Embryonic facial prominence (tissue), 1 donor: ENCODE measurements at regions not wholly inside any gene's neighbourhood (a gene's known extent, or its start where the extent isn't known, plus 50 kb on each side); places are given as distances from the start of the nearest gene placed in this dataset.
A peak's percentile ranks its signal among the peaks of the same experiment; 100 is the strongest.
"Not testable (repeated sequence)": the region's sequence is repeated elsewhere in the genome, so short reads cannot be mapped to it uniquely, and the experiment has no call there.

Source experiments
- DNase-seq: peaks from one replicate; pipeline ENCODE4 v3.0.0-alpha.2; 2016; ENCODE audit errors: extremely low spot score

DNA sequence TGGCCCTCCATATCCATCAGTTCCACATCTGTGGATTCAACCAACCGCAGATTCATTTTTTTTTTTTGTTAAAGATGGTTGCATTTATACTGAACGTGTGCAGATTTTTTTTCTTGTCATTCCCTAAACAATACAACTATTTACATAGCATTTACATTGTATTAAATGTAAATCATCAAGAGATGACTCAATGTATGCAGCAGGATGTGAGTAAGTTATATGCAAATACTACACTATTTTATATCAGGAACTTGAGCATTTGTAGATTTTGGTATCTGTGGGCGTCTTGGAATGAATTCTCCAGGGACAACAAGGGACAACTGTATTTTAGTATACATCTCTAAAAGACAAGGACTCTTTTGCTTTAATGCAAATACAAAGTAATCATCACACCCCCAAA, 299.2 kb upstream of the ZNF608 start:
- no peak for DNase-seq

DNA sequence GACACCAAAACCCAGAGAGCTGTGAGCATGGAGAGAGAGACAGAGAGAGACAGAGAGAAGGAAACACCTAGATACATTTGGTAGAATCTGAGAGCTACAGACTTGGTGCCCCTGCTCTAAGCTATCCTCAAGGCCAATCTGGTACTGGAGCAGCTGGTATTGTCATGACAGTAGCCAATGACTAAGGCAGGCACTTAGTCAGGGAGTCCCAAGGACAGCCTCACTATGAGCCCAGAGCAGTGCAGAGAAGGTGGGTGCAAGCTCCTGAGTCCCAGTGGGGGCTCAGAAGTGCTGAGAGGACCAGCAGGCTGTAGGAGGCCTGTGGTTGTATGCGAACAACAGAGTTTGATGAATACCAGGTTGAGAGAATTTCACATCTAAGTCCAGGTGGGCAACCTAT, 300.4 kb upstream of the ZNF608 start:
- DNase-seq = no peak

DNA sequence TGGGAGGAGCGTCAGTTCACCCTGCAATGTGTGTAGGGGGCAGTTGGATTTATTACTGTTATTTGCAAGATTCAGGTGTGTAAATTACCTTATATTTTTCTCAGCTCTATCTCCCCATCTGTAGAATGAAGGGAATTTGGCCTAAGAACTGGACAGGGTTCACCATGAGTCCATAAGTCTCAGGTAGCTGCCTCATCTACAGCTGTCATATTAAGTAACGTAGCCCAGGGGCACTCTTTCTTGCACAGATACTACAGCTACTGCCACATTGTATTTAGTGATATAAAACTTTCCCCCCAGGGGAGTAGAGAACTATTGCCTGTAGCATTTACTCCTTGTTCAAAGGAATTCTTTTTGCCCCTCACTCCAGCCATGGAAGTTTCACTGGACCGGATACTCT, 301.4 kb upstream of the ZNF608 start:
- no peak for DNase-seq

DNA sequence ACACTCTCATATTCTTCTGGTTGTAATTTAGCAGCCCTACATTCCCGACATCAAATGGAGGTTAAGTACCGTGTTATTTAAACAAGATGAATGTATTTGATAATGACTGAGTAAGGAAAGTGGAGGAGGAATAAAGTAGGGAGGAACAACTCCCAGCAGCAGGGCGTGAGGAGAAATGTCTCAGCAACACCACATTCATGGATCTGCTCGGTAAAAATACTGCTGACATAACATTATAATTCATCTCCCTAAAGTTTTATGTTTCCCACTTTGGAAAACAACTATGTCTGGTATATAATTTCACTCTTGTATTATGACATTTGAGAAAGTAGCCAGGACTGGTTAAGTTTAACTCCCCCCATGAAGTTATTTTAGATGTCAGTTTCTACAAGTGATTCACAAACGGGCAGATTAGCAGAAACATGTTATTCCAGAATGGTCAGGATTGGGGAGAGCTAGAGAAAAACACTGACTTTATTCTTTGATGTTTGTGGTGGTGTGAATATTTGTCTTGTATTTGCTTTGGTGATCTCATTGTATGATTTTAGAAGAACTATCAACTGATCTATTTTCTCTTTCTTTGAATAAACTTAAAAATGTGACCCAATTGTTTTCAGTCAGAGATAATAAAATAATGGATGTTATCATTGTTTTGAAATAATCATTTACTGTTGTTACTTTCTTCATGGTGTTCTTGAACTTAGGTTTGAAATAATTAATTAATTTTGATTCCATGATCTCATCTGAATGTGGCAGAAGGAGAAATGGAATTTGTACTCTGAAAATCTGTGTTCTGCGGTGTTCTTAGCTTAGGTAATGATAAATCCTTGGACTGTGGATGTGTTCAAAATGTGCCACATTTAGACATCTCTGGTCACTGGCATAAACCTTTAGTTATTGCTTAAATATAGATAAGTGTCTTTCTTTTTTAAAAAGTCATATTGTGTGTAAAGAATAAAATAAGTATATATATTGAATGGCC, 303.6 kb upstream of the ZNF608 start:
- DNase-seq = no peak

GRCh38 chr5:125050926-125051325, 304.5 kb upstream of the ZNF608 start:
- no peak for DNase-seq

- DNase-seq = no peak
These were observed 306.1 kb upstream of the ZNF608 start for GRCh38 chr5:125052584-125052983.

DNA sequence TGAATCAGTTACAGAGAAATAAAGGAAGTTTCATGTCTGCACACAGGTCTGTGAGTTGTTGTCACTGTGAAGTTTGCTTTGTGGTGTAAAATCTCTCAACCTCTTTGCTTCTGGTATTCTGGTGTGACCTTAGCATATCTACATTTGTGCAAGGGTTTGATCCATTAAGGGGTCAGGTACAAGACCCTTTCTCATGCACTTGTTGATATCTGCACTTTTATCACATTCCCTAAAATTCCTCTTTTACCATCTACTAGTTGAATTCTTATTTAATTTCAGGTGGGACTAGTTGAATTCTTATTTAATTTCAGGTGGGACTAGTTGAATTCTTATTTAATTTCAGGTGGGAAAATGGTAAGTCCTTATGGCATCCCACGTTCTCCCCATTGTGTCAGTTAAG, 306.7 kb upstream of the ZNF608 start:
- DNase-seq = no peak

DNA sequence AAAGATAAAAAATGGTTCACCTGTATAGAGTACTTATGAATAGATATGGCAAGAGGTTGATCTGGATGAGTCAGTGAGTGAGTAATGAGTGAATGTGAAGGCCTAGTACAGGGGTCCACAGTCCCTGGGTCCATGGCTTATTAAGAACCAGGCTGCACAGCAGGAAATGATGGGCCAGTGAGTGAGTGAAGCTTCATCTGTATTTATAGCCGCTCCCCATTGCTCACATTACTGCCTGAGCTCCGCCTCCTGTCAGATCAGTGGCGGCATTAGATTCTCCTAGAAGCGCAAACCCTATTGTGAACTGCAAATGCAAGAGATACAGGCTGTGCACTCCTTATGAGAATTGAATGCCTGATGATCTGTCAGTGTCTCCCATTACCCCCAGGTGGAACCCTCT, 307.7 kb upstream of the ZNF608 start:
- DNase-seq = no peak

DNA sequence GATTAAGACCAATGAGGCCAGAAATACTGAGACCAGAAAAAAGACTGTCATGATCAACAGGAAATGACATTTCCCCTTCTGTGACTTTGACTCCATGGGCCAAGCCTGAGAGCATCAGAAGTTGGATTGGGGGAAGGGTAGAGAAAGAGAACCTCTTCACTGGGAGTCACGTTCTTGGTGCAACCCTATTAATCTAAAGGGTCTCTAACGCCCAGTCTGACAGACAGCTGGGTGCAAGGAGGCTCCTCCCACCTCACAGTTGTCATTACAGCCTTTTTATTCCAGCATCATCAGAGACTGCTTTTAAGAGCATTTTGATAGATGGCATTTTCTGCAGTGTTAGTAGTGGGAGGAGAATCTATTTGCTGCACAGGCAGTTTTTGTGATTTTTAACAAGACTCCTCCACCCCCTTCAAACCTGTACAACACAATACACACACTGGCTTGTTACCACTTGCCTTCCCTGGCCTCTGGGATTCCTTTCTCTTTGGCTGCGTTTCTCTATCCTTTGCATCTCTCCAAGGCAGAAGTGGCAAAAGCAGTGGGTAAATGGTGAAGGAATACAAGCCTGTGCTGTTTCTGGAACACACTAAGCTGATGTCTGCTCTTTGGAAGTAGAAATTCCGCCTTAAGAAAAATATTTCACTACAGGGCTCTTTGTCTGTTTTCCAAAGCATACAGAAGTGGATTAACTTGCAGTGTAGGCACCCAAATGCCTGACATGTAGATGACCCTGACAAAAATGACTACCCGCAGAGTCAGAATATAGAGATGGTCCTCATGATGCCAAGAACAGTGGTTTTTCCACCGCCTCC, 310.4 kb upstream of the ZNF608 start:
- DNase-seq = no peak

DNA sequence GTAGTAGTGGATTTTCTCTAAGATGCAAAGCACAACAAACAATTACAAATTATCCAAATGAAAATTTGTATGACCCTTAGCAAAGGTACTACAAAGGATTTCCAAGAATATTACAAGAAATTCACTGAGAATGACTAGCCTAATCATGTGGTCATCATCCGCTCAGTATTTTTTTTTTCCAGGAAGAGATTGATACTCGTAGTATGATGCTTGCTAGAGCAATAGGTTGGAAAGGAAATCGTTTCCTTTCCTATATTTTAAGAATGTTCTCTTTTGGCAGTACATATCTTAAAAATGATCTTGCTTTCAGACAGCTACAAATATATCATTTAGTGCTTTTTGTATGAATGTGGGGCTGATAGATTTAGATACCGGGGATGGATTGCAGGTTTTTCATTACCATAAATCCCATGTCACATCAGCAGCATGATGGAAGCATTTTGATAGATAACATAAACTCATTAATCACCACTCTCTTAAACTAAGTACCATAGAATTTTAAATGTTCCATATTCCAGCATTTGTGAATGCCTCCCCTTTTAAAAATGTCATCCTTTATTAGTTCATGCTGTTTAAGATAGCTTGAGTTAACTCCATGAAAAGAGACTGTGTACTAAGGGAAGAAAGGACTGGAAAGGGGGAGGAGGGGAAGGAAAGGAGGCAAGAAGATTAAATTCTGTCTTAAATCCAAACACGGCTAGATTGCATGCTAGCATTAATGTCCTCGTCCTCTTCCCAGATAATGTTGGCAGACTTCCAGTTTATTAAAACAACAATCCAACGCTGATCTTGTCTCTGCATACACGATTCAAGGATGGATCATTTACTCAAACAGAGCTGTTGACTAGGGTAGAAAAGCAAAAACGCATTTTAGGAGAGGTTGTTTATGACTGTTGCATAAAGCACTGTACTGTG, 311.7 kb upstream of the ZNF608 start:
- DNase-seq = no peak

- DNase-seq = no peak
These were observed 313.0 kb upstream of the ZNF608 start for GRCh38 chr5:125059255-125060002.

DNA sequence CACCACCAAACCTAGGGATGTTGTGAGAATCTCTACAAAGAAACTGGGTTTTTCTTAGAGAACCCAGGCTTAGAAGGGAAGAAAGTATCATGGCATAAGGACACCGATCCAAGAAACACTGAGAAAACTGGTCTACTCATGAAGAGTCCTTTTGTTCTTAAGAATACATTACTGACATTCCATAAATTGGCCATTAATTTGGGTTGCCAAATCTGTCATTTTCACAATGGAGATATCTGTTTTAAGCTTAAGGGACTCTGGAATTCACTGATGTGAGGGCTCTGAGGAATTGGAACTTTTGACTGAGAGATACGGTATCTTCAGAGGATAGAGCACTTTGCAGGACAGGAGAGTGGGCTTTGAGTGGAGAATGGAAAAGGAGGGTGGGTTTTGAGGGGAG, 315.3 kb upstream of the ZNF608 start:
- no peak for DNase-seq

- DNase-seq = no peak
These were observed 318.4 kb upstream of the ZNF608 start for GRCh38 chr5:125064621-125065438.

DNA sequence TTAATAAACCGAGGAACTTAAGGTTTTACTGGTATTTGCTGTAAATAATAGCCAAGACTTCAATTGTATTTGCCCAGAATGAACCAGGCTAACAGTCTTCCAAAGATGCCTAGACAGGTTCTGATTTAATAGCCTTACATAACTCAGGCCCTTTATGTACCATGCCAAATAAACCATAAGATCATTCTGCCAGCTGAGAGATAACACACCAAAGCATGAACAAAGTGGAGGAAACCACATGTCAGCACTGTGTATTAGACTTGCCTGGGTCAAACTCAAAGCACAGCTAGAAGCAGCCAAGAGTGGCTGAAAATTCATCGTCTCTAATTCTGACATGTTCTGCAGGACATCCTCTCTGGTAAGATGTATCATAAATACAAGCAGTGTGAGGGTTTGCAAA, 319.3 kb upstream of the ZNF608 start:
- no peak for DNase-seq

DNA sequence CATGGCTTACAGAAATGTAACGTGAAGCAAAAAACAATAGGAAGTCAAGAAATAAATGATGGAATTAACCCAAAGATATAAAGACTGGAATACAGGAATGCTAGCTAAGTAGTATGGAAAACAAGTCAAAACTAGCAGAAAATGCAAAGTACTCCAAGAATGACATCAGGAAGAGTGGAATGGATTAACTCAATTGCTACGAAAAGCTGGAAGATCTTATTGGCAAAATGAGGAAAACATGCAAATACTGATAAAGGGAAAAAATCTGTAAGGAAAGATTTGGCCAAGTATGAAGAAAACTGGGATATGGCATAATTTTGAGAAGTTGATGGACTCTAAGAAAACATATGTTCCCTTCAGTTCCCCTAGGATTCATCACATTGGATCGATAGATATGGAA, 324.5 kb upstream of the ZNF608 start:
- no peak for DNase-seq

DNA sequence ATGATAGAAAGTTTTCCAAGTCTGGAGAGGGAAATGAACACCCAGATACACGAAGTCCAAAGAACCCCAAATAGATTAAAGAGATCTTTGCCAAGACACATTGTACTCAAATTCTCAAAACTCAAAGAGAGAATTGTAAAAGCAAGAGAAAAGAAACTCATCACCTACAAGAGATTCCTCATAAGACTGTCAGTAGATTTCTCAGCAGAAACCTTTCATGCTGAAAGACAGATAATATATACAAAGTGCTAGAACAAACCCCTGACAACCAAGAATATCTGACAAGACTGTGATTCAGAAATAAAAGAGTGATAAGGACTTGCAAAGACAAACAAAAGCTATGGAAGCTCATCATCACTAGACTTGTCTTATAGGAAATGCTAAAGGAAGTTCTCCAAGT, 326.7 kb upstream of the ZNF608 start:
- DNase-seq = no peak

DNA sequence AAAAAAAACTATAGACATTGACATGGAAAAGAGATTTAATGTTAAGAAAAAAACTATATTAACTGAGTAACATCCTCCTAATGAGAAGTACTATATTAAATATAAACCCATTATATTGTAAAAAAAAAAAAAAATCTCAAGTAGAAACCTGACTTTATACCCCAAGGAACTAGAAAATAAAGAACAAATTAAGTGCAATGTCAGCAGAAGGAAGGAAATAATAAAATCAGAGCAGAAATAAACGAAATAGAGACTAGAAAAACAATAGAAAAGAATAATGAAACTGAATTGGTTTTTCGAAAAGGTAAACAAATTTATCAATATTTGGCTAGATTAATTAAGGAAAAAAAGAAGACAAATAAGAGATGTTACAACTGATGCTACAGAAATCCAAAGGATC, 329.1 kb upstream of the ZNF608 start:
- DNase-seq = no peak

DNA sequence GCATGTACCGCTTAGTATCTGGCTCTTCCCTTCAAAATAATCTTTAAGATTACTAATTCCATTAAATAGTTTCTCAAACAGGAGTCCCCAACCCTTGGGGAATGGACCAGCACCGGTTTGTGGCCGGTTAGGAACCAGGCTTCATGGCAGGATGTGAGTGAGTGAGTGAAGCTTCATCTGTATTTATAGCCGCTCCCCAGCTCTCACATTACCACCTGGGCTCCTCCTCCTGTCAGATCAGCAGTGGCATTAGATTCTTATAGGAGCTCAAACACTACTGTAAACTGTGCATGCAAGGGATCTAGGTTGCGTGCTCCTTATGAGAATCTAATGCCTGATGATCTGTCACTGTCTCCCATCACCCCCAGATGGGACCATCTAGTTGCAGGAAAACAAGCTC, 332.6 kb upstream of the ZNF608 start:
- DNase-seq = not testable (repeated sequence)

DNA sequence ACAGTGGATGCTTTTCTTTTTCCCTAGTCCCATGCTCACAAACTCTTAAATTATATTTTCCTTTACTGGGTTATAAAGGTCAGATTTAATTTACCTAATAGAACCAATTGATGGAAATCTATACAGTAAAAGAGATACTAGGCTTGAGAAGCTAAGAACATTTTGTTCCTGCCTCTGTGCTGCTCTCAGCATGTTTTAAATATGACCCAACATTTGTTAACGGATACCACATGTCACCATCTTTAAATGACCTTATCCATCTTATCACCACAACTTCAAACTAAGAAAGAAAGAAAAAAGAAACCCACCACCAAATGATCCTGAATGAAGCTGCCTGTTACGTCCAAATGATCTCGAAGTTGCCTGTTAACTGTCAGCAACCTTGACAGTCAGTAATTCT, 334.7 kb upstream of the ZNF608 start:
- DNase-seq = no peak

DNA sequence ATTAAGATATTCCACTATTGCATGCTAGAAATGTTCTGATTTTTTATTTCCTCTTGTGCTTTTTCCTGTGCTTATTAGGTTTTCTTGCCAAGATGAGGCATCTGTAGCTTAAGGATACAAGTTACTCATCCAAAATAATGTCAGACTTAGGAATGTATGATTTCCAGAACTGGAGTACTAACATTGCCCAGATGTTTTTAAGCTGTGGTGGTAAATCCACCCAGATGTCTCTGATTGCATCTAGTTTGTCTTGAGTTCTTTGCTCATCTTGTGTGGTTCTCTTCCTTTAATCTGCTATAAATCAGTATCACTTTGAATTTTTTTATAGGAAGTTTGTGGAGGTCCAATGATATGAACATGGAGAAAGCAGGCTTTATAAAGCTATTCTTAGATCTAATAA, 337.5 kb upstream of the ZNF608 start:
- DNase-seq = peak; percentile 72
